Testis (tissue), 2 donors: ENCODE measurements at regions not wholly inside any gene's neighbourhood (a gene's known extent, or its start where the extent isn't known, plus 50 kb on each side); places are given as distances from the start of the nearest gene placed in this dataset.

Experiments
- DNase-seq: peaks from one replicate; pipeline ENCODE4 v3.0.0-alpha.2; 2019
- H3K27ac ChIP-seq, 2 donors: fragments of 200-600 bp; sonication (generic); one replicate each; pipeline ENCODE4 v1.5.1; 2019
- H3K27me3 ChIP-seq: fragments of 200-600 bp; sonication (generic); one replicate; pipeline ENCODE4 v1.5.1; 2019
- H3K36me3 ChIP-seq: fragments of 200-600 bp; sonication (generic); one replicate; pipeline ENCODE4 v1.5.1; 2017; ENCODE audit warnings: low read depth; ENCODE audit errors: missing control alignments
- H3K4me1 ChIP-seq: fragments of 200-600 bp; sonication (generic); one replicate; pipeline ENCODE4 v1.5.1; 2019
- H3K4me3 ChIP-seq, 2 donors: fragments of 200-600 bp; sonication (generic); one replicate each; pipeline ENCODE4 v1.5.1; 2017 to 2019
- H3K9me3 ChIP-seq: fragments of 200-600 bp; sonication (generic); one replicate; pipeline ENCODE4 v1.5.1; 2017
- POLR2A ChIP-seq: fragments of 450-650 bp; IDR thresholded peaks from one replicate; pipeline ENCODE4 v1.6.1; 2017; ENCODE audit warnings: antibody characterized with exemption, mild to moderate bottlenecking, moderate library complexity
- WGBS, 2 donors: methylation state at CpG; one replicate each; pipeline ENCODE4 v1.1.5; 2018; 5-methylcytosine and 5-hydroxymethylcytosine counted together
- intact Hi-C: fragments of 100-400 bp; cut with DNase I; formaldehyde crosslinking; loops from one replicate; pipeline ENCODE4 v1.15.1; 2023; ENCODE audit warnings: low total_unique reads
- TF ChIP-seq, protein P1 (sequence below), 3 experiments: fragments of 450-650 bp in 2 of 3; fragments of 200-600 bp in 1 of 3; sonication (generic) in 1 of 3; IDR thresholded peaks; one replicate each; pipeline ENCODE4 v1.5.1; 2016 to 2019; ENCODE audit warnings: antibody characterized with exemption in 3 of 3, mild to moderate bottlenecking in 2 of 3, moderate library complexity in 1 of 3

DNA sequence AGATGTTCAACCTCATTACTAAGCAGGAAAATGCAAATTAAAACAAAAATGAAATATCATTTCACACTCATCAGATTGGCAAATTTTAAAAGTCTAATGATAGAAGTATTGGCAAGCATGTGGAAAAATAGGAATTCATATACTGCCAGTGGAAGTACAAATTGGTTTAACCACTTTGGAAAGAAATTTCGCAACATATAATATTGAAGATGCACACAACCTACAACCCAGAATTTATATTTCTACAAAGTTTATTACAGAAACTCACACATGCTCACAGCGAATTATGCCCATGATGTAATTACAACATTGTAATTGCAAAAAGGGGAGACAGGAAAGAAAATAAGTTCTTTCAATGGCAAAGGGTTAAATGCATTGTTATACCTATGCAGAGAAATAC lies 324.1 kb downstream of the IGSF11 start:
- Histone ChIP-seq H3K4me1 (no peaks in the 10 kb centered on the region), H3K36me3 (no peaks in the 10 kb centered on the region), H3K27ac (no peak overlapping the region), H3K9me3 (no peaks in the 10 kb centered on the region), H3K27me3 (no peaks in the 10 kb centered on the region), H3K4me3 (no peak overlapping the region)
- TF ChIP-seq, protein P1, sequence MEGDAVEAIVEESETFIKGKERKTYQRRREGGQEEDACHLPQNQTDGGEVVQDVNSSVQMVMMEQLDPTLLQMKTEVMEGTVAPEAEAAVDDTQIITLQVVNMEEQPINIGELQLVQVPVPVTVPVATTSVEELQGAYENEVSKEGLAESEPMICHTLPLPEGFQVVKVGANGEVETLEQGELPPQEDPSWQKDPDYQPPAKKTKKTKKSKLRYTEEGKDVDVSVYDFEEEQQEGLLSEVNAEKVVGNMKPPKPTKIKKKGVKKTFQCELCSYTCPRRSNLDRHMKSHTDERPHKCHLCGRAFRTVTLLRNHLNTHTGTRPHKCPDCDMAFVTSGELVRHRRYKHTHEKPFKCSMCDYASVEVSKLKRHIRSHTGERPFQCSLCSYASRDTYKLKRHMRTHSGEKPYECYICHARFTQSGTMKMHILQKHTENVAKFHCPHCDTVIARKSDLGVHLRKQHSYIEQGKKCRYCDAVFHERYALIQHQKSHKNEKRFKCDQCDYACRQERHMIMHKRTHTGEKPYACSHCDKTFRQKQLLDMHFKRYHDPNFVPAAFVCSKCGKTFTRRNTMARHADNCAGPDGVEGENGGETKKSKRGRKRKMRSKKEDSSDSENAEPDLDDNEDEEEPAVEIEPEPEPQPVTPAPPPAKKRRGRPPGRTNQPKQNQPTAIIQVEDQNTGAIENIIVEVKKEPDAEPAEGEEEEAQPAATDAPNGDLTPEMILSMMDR (IDR thresholded peaks at IDR 0.05): no peak
- no peak for TF ChIP-seq POLR2A
- 90% methylated on average over 2 of the region's 2 CpGs for WGBS, 2 donors
- DNase-seq: no peak
- intact Hi-C loops: no loop called here

DNA sequence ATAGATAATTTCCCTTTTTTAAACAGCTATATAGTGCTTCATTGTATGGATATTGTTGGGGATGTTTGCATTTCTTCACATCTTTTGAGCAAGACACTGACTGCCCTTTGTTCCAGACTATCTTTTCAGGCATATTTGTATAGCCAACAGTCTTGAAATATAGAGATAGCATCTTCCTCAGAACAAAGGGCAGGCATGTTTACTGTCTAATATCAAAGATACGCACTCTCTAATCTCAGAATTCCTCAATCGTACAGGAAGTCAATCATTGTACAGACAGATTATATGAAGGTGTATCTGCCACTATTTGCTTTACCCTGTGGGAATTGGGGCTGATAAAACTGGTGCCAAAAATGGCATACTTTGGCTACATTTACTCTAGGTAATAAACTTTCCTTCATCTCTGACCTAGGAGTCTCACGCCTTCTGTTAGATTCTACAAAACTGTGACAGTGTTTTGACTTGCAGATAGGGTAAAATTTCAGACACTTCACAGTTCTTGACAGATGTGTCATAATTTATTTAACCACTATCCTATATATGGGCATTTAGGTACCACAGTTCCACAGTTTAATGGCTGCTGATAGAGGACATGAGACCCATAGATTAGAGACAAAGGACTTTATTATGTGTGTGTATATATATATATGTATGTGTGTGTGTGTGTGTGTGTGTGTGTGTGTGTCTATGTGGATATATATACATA lies 321.0 kb downstream of the IGSF11 start:
- H3K36me3 ChIP-seq: no peaks in the 10 kb centered on the region
- H3K4me1 ChIP-seq: no peaks in the 10 kb centered on the region
- WGBS, 2 donors: 85 to 89% methylated on average over 3 of the region's 3 CpGs
- no peak for DNase-seq
- intact Hi-C loops: no loop called here
- no peaks in the 10 kb centered on the region for H3K27me3 ChIP-seq
- TF ChIP-seq POLR2A: no peak
- TF ChIP-seq, protein P1 (IDR thresholded peaks at IDR 0.05): no peak
- no peak overlapping the region for H3K27ac ChIP-seq
- H3K4me3 ChIP-seq: no peak overlapping the region
- no peaks in the 10 kb centered on the region for H3K9me3 ChIP-seq

DNA sequence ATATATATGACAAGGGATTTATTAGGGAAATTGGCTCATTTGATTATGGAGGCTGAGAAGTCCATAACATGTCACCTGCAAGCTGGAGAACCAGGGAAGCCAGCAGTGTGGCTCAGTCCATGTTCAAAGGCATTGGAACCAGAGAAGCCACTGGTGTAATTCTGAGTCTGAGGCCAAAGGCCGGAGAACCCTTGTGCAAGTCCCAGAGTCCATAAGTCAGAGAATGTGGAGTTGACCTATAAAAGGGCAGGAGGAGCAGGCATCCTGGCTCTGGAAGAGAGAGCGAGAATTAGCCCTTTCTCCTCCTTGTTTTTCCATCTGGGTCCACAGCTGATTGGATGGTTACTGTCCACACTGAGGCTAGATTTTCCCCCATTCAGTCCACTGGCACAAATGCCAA lies 319.8 kb downstream of the IGSF11 start:
- intact Hi-C loops: no loop called here
- H3K36me3 ChIP-seq: no peaks in the 10 kb centered on the region
- H3K27ac ChIP-seq: no peak overlapping the region
- no peak overlapping the region for H3K4me3 ChIP-seq
- DNase-seq: no peak
- 83 to 95% methylated on average over 2 of the region's 2 CpGs for WGBS, 2 donors
- TF ChIP-seq POLR2A: no peak
- TF ChIP-seq, protein P1 (IDR thresholded peaks at IDR 0.05): no peak
- H3K4me1 ChIP-seq: no peaks in the 10 kb centered on the region
- no peaks in the 10 kb centered on the region for H3K27me3 ChIP-seq
- H3K9me3 ChIP-seq: no peaks in the 10 kb centered on the region

DNA sequence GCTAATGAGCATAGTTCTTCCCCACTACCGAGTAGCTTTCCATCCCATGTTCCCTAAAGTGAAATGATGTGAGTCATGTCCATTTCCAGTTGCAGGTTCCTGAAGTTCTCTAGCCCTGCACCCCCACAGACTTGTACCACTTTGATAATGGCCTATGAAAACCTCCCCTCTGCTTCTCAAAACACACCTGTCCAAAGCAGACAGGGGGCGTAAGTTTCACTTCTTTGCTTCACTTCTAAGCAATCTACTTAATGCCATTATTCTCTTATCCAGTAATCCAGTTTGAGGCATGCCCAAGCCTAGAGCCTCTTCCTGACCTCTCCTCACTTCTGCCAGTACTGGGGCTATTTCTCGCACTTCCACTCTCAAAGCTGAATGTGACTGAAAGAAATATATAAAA lies 305.1 kb downstream of the IGSF11 start:
- TF ChIP-seq, protein P1 (IDR thresholded peaks at IDR 0.05): no peak
- no peak for TF ChIP-seq POLR2A
- H3K9me3 ChIP-seq: no peaks in the 10 kb centered on the region
- no peaks in the 10 kb centered on the region for H3K4me1 ChIP-seq
- 86 to 95% methylated on average over 3 of the region's 3 CpGs for WGBS, 2 donors
- no peak overlapping the region for H3K4me3 ChIP-seq
- H3K36me3 ChIP-seq: no peaks in the 10 kb centered on the region
- intact Hi-C loops: no loop called here
- DNase-seq: no peak
- no peak overlapping the region for H3K27ac ChIP-seq
- no peaks in the 10 kb centered on the region for H3K27me3 ChIP-seq

DNA sequence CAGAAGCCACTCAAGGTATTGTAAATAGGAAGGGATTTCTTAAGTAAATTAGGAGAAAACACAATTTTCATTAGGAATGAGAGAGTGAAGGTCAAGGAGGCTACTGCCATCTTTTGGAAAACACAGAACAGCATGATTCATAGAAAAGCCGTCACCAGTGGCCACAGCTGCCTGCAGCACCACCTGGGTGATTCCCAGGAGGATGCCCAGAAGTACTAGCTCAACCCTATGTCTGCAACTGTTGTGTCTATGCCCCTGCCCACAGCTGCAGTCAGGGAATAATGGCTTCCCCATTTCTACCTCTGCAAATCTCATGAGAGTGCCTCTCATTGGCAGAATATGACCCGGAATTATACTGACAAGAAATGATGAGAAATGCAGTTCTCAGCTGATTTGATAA lies 300.0 kb downstream of the IGSF11 start:
- 87 to 97% methylated on average over 2 of the region's 2 CpGs for WGBS, 2 donors
- Histone ChIP-seq H3K27me3 (no peaks in the 10 kb centered on the region), H3K9me3 (no peaks in the 10 kb centered on the region), H3K4me3 (no peak overlapping the region), H3K27ac (no peak overlapping the region), H3K4me1 (no peaks in the 10 kb centered on the region), H3K36me3 (no peaks in the 10 kb centered on the region)
- no peak for TF ChIP-seq POLR2A
- TF ChIP-seq, protein P1 (IDR thresholded peaks at IDR 0.05): no peak
- no peak for DNase-seq
- intact Hi-C loops: no loop called here
